WTC11 (cell line): ENCODE measurements at regions not wholly inside any gene's neighbourhood (a gene's known extent, or its start where the extent isn't known, plus 50 kb on each side); places are given as distances from the start of the nearest gene placed in this dataset.

ENCODE experiments used
- ATAC-seq: fragments of 200-7000 bp; cut with Tn5 transposase; 2 replicates; pipeline ENCODE4 v1.10.0; 2021; ENCODE audit warnings: mild to moderate bottlenecking, moderate library complexity
- CTCF ChIA-PET: fragments of 300-600 bp; sonication (Branson Sonifier 250); formaldehyde crosslinking; loops from one replicate; lab custom pipeline; 2021; ENCODE audit warnings: antibody characterized with exemption; lab: Charles Lee
- POLR2A ChIA-PET: fragments of 350-600 bp; sonication (Branson Sonifier 250); formaldehyde crosslinking; loops from one replicate; lab custom pipeline; 2021; ENCODE audit warnings: antibody characterized with exemption; lab: Charles Lee
- DNase-seq: peaks from one replicate; pipeline ENCODE4 v3.0.0; 2021; ENCODE audit warnings: low spot score
- H3K27ac Mint-ChIP-seq: 2 replicates; pipeline ENCODE4 v1.8.0; 2021; ENCODE audit warnings: mixed read lengths
- H3K27me3 Mint-ChIP-seq: 2 replicates; pipeline ENCODE4 v1.8.0; 2021; ENCODE audit warnings: low read depth, mild to moderate bottlenecking, moderate library complexity, mixed read lengths
- H3K36me3 Mint-ChIP-seq: 2 replicates; pipeline ENCODE4 v1.8.0; 2021; ENCODE audit warnings: mixed read lengths
- H3K4me1 Mint-ChIP-seq: 2 replicates; pipeline ENCODE4 v1.8.0; 2022; ENCODE audit warnings: mixed read lengths
- H3K4me3 Mint-ChIP-seq: 2 replicates; pipeline ENCODE4 v1.8.0; 2021; ENCODE audit warnings: mild to moderate bottlenecking, moderate library complexity, mixed read lengths
- H3K9me3 Mint-ChIP-seq: 2 replicates; pipeline ENCODE4 v1.8.0; 2021; ENCODE audit warnings: mixed read lengths
- ATF2 ChIP-seq: sonication (generic); formaldehyde crosslinking; IDR thresholded peaks from 2 replicates; pipeline ENCODE4 v1.8.1; 2022; ENCODE audit warnings: low read depth, missing genetic modification reagents, borderline replicate concordance
- ATF3 ChIP-seq: sonication (generic); formaldehyde crosslinking; conservative IDR thresholded peaks from 2 replicates; pipeline ENCODE4 v1.8.1; 2022; ENCODE audit warnings: mild to moderate bottlenecking, missing genetic modification reagents
- CBFB ChIP-seq: sonication (generic); formaldehyde crosslinking; IDR thresholded peaks from 2 replicates; pipeline ENCODE4 v1.8.1; 2022; ENCODE audit warnings: mild to moderate bottlenecking, low read depth, missing genetic modification reagents
- E2F1 ChIP-seq: sonication (generic); formaldehyde crosslinking; IDR thresholded peaks from 2 replicates; pipeline ENCODE4 v1.8.0; 2022; ENCODE audit warnings: mild to moderate bottlenecking, missing genetic modification reagents
- EMX1 ChIP-seq: fragments of 250-450 bp; sonication (Bioruptor Pico); IDR thresholded peaks from 2 replicates; pipeline ENCODE4 v1.8.0; 2021; ENCODE audit warnings: mild to moderate bottlenecking
- GABPB1 ChIP-seq: sonication (generic); formaldehyde crosslinking; IDR thresholded peaks from 2 replicates; pipeline ENCODE4 v1.8.1; 2023; ENCODE audit warnings: mild to moderate bottlenecking, missing genetic modification reagents
- JUN ChIP-seq: sonication (generic); formaldehyde crosslinking; IDR thresholded peaks from 2 replicates; pipeline ENCODE4 v1.8.0; 2023; ENCODE audit warnings: mild to moderate bottlenecking, missing genetic modification reagents
- RORB ChIP-seq: fragments of 250-450 bp; sonication (Bioruptor Pico); IDR thresholded peaks from 2 replicates; pipeline ENCODE4 v1.9.0; 2021; ENCODE audit warnings: mild to moderate bottlenecking
- SP1 ChIP-seq: sonication (generic); formaldehyde crosslinking; conservative IDR thresholded peaks from 2 replicates; pipeline ENCODE4 v1.8.1; 2022; ENCODE audit warnings: missing genetic modification reagents
- STAT6 ChIP-seq: sonication (generic); formaldehyde crosslinking; conservative IDR thresholded peaks from 2 replicates; pipeline ENCODE4 v1.8.1; 2023; ENCODE audit warnings: mild to moderate bottlenecking, low read depth, missing genetic modification reagents, moderate library complexity
- ZNF232 ChIP-seq: sonication (generic); formaldehyde crosslinking; IDR thresholded peaks from 2 replicates; pipeline ENCODE4 v1.8.0; 2022; ENCODE audit warnings: mild to moderate bottlenecking, missing genetic modification reagents
- ZNF263 ChIP-seq: sonication (generic); formaldehyde crosslinking; IDR thresholded peaks from 2 replicates; pipeline ENCODE4 v1.8.1; 2022; ENCODE audit warnings: low read depth, mild to moderate bottlenecking, moderate library complexity, missing genetic modification reagents
- ZNF281 ChIP-seq: sonication (generic); formaldehyde crosslinking; IDR thresholded peaks from 2 replicates; pipeline ENCODE4 v1.8.0; 2023; ENCODE audit warnings: mild to moderate bottlenecking, missing genetic modification reagents
- ZNF317 ChIP-seq: sonication (generic); formaldehyde crosslinking; IDR thresholded peaks from 2 replicates; pipeline ENCODE4 v1.8.1; 2023; ENCODE audit warnings: low read depth, mild to moderate bottlenecking, moderate library complexity, missing genetic modification reagents, borderline replicate concordance
- ZNF423 ChIP-seq: fragments of 250-450 bp; sonication (Bioruptor Pico); IDR thresholded peaks from 2 replicates; pipeline ENCODE4 v2.1.2; 2022; ENCODE audit warnings: mild to moderate bottlenecking, moderate library complexity
- TF ChIP-seq, protein P1 (sequence below): fragments of 250-450 bp; sonication (Bioruptor Pico); IDR thresholded peaks from 2 replicates; pipeline ENCODE4 v1.8.0; 2021; ENCODE audit warnings: mild to moderate bottlenecking

- POLR2A ChIA-PET, result no interaction called here
- Mint-ChIP-seq H3K36me3 (no peaks in the 10 kb centered on the region), H3K27me3 (no peaks in the 10 kb centered on the region; the same call in 1 of the 2 replicates), H3K4me3 (no peak overlapping the region), H3K27ac (no peak overlapping the region), H3K9me3 (no peaks in the 10 kb centered on the region)
- ATAC-seq (no peak), DNase-seq (no peak)
- CTCF ChIA-PET, result no interaction called here
- no peak for TF ChIP-seq CBFB (CRISPR knock-in tag)
- TF ChIP-seq GABPB1 (CRISPR knock-in tag), result no peak
- TF ChIP-seq ATF3 (CRISPR knock-in tag), result no peak
- no peak for TF ChIP-seq RORB
- no peak for TF ChIP-seq ZNF423 (CRISPR knock-in tag)
- no peak for TF ChIP-seq ZNF317 (CRISPR knock-in tag)
- TF ChIP-seq SP1 (CRISPR knock-in tag), result no peak
- TF ChIP-seq, all 79 proteins: peak for 0
- peaks cover 5% of the 10 kb centered on the region for H3K4me1 Mint-ChIP-seq
Measured at GRCh38 chr5:17895288-17896033, 261.2 kb downstream of the TAF11L14 start.

- ChIA-PET POLR2A (no interaction called here), CTCF (no interaction called here)
- no peak for ATAC-seq
- no peak for DNase-seq
- H3K4me1 Mint-ChIP-seq, result peaks cover 5% of the 10 kb centered on the region
- H3K4me3 Mint-ChIP-seq, result no peak overlapping the region
- no peak for TF ChIP-seq JUN (CRISPR knock-in tag)
- no peak for TF ChIP-seq STAT6 (CRISPR knock-in tag)
- TF ChIP-seq ZNF281 (CRISPR knock-in tag), result no peak
- TF ChIP-seq ZNF263 (CRISPR knock-in tag), result no peak
- no peak for TF ChIP-seq E2F1
- no peaks in the 10 kb centered on the region for H3K27me3 Mint-ChIP-seq
- H3K27ac Mint-ChIP-seq, result no peak overlapping the region
- H3K9me3 Mint-ChIP-seq, result peaks cover 7% of the 10 kb centered on the region; the same call in 1 of the 2 replicates
- no peaks in the 10 kb centered on the region for H3K36me3 Mint-ChIP-seq
Measured at GRCh38 chr5:17896605-17897004, 262.3 kb downstream of the TAF11L14 start.

- no peaks in the 10 kb centered on the region for H3K27me3 Mint-ChIP-seq
- POLR2A ChIA-PET, result no interaction called here
- ATAC-seq, result no peak
- DNase-seq, result no peak
- CTCF ChIA-PET, result no interaction called here
- peaks cover 7% of the 10 kb centered on the region for H3K4me1 Mint-ChIP-seq
- H3K27ac Mint-ChIP-seq, result no peak overlapping the region
- no peak overlapping the region for H3K4me3 Mint-ChIP-seq
- peaks cover 16% of the 10 kb centered on the region for H3K9me3 Mint-ChIP-seq
- no peaks in the 10 kb centered on the region for H3K36me3 Mint-ChIP-seq
- TF ChIP-seq, protein P1, sequence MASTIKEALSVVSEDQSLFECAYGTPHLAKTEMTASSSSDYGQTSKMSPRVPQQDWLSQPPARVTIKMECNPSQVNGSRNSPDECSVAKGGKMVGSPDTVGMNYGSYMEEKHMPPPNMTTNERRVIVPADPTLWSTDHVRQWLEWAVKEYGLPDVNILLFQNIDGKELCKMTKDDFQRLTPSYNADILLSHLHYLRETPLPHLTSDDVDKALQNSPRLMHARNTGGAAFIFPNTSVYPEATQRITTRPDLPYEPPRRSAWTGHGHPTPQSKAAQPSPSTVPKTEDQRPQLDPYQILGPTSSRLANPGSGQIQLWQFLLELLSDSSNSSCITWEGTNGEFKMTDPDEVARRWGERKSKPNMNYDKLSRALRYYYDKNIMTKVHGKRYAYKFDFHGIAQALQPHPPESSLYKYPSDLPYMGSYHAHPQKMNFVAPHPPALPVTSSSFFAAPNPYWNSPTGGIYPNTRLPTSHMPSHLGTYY (CRISPR knock-in tag), result no peak
- TF ChIP-seq ATF2 (CRISPR knock-in tag) (no peak), JUN (CRISPR knock-in tag) (no peak), ZNF281 (CRISPR knock-in tag) (no peak), ZNF232 (CRISPR knock-in tag) (no peak), EMX1 (CRISPR knock-in tag) (no peak)
Measured at GRCh38 chr5:17897776-17898175, 263.5 kb downstream of the TAF11L14 start.
